Bronchial epithelial cell (primary cell): ENCODE measurements at regions not wholly inside any gene's neighbourhood (a gene's known extent, or its start where the extent isn't known, plus 50 kb on each side); places are given as distances from the start of the nearest gene placed in this dataset.

Experiments used
- DNase-seq: peaks from one replicate; pipeline ENCODE4 v3.0.0-alpha.2; 2010; ENCODE audit warnings: low read depth
- FAIRE-seq: peaks from 2 replicates; lab custom pipeline; 2011; peaks lifted over from hg19 to GRCh38; lab: Jason Lieb, UNC
- H3K27me3 ChIP-seq: 2 replicates; pipeline ENCODE4 v1.5.1; 2011; ENCODE audit warnings: low read length; ENCODE audit not compliant: control insufficient read depth, insufficient read depth
- H3K36me3 ChIP-seq: 2 replicates; pipeline ENCODE4 v1.5.1; 2011; ENCODE audit warnings: low read length; ENCODE audit not compliant: control insufficient read depth, insufficient read depth
- H3K4me3 ChIP-seq: 2 replicates; pipeline ENCODE4 v1.5.1; 2011; ENCODE audit warnings: mild to moderate bottlenecking, low read depth, low read length, control low read depth
- TF ChIP-seq, protein P1 (sequence below): IDR thresholded peaks from 2 replicates; pipeline ENCODE4 v1.5.1; 2011; ENCODE audit warnings: mild to moderate bottlenecking, moderate library complexity, low read length, control low read depth, inconsistent platforms; ENCODE audit not compliant: insufficient read depth, severe bottlenecking

DNA sequence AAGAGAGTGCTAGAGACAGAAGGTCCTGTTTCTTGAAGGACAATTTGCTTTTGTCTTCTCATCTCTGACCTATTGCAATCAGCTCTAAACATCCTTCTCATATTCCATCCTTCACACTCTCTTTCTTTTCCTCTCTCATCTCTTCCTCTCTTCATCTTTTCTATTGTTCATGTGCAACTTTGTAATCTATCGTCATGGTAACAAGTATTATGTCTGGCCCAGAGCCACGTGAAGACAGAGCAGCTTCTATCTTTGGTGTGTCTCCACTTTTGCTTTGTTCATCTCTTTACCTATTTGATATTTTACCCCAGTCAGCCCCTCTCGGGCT, 104.9 kb upstream of the ABCB5 start:
- no peak for DNase-seq
- H3K36me3 ChIP-seq: no peaks in the 10 kb centered on the region
- TF ChIP-seq, protein P1, sequence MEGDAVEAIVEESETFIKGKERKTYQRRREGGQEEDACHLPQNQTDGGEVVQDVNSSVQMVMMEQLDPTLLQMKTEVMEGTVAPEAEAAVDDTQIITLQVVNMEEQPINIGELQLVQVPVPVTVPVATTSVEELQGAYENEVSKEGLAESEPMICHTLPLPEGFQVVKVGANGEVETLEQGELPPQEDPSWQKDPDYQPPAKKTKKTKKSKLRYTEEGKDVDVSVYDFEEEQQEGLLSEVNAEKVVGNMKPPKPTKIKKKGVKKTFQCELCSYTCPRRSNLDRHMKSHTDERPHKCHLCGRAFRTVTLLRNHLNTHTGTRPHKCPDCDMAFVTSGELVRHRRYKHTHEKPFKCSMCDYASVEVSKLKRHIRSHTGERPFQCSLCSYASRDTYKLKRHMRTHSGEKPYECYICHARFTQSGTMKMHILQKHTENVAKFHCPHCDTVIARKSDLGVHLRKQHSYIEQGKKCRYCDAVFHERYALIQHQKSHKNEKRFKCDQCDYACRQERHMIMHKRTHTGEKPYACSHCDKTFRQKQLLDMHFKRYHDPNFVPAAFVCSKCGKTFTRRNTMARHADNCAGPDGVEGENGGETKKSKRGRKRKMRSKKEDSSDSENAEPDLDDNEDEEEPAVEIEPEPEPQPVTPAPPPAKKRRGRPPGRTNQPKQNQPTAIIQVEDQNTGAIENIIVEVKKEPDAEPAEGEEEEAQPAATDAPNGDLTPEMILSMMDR: no peak
- no peak overlapping the region for H3K4me3 ChIP-seq
- no peaks in the 10 kb centered on the region for H3K27me3 ChIP-seq
- no peak for FAIRE-seq

DNA sequence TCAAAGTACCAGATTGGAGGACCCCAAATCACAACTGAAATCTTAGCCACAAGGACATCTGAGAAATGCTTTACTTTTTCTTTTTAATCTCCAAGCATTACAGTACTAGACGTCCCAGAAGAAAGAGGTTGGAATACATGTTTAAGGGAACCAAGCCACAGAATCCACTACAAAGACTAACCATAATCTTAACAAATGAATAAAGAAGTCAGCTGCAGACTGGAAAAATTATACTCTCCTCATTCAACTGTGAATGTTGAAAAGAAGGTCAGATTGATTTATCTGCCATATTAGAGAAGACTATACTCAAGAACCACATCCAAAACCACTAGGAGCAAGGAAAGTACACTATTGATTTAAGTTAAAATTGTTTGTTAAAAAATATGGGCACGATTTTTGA, 102.1 kb upstream of the ABCB5 start:
- TF ChIP-seq, protein P1: no peak
- FAIRE-seq: no peak
- DNase-seq: no peak
- no peaks in the 10 kb centered on the region for H3K27me3 ChIP-seq
- no peak overlapping the region for H3K4me3 ChIP-seq
- no peaks in the 10 kb centered on the region for H3K36me3 ChIP-seq

DNA sequence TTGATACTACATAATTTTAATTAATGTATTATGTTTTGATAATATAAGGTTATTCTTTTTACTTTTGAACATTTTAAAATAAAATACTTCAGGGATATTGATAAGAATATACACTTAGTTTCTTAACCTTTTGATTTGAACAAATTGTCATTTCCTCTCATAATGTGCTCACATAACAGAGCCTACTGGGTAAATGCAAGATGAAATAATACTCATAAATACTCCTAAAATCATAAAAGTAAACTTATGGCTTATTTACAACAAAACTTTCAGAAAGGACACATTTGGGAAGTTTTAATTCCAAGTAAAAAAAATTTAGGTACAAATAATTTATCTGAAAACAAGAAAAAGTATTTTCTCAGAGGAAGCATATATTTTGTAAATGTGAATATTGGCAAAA, 101.6 kb upstream of the ABCB5 start:
- no peaks in the 10 kb centered on the region for H3K27me3 ChIP-seq
- H3K4me3 ChIP-seq: no peak overlapping the region
- TF ChIP-seq, protein P1: no peak
- H3K36me3 ChIP-seq: no peaks in the 10 kb centered on the region
- FAIRE-seq: no peak
- no peak for DNase-seq

DNA sequence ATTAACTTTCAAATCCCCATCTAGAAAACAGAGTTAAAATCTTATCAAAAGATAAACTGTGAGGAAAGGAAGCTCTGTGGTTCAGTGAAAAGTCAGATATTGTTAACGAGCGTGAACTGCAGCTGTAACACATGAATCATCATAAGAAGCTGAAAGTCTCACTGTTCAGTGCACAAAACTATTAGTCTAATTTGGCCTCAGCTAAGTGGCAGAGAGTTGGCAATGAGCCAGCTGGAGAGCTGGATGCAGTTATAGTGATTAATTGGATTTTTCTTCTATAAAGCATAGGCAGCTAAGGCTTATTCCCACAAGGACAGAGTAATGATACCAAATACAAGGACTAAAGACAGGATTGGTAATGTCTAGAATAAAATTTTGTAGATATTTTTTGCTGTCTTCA, 101.1 kb upstream of the ABCB5 start:
- no peak for FAIRE-seq
- no peaks in the 10 kb centered on the region for H3K27me3 ChIP-seq
- H3K36me3 ChIP-seq: no peaks in the 10 kb centered on the region
- TF ChIP-seq, protein P1: no peak
- peak; percentile 79 for DNase-seq
- no peak overlapping the region for H3K4me3 ChIP-seq

DNA sequence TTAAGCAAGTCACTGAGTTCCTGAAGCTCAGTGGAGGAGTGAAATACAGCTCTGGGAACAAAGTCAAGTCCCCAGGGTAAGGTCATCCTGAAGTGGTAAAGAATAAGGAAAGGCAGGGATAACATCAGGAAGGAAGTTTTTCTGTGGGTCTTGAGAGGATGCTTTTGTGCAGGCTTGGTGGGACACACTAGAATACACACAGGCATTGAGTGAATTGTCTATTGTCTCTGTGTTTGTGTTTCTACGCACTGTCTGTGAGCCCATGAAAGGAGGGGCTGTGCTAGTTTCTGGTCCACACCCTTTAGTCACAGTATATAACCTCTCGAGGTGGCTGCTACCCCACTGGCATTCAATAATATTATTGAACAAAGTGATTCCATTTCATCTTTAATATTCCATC, 95.8 kb upstream of the ABCB5 start:
- Histone ChIP-seq H3K4me3 (no peak overlapping the region), H3K36me3 (no peaks in the 10 kb centered on the region), H3K27me3 (no peaks in the 10 kb centered on the region)
- peak; percentile 93 for FAIRE-seq
- DNase-seq: no peak
- TF ChIP-seq, protein P1: no peak

DNA sequence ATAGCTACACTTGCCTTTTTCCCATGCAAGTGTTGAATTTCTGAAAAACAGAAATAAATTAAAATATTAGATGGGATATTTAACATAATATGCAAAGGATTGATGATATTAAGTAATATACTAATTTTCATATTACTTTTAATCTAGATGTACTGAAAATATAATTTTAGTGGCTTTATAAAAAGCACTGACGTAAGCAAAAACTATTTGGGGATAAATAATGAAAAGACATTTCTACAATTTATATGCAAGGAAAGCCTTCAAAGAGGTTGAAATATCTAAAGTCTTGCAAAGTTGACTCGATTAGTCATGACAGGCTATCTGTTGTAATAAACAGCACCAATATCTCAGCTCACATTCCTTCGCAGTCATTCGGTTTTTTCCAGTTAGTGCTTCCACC, 94.9 kb upstream of the ABCB5 start:
- TF ChIP-seq, protein P1: no peak
- no peak overlapping the region for H3K4me3 ChIP-seq
- DNase-seq (no peak), FAIRE-seq (no peak)
- H3K27me3 ChIP-seq: no peaks in the 10 kb centered on the region
- H3K36me3 ChIP-seq: no peaks in the 10 kb centered on the region
